Fibroblast of upper back skin (primary cell): ENCODE measurements at regions not wholly inside any gene's neighbourhood (a gene's known extent, or its start where the extent isn't known, plus 50 kb on each side); places are given as distances from the start of the nearest gene placed in this dataset.
A peak's percentile ranks its signal among the peaks of the same experiment; 100 is the strongest.
"Not testable (repeated sequence)": the region's sequence is repeated elsewhere in the genome, so short reads cannot be mapped to it uniquely, and the experiment has no call there.

Experiments
- DNase-seq: peaks from one replicate; pipeline ENCODE4 v3.0.0-alpha.2; 2013

DNA sequence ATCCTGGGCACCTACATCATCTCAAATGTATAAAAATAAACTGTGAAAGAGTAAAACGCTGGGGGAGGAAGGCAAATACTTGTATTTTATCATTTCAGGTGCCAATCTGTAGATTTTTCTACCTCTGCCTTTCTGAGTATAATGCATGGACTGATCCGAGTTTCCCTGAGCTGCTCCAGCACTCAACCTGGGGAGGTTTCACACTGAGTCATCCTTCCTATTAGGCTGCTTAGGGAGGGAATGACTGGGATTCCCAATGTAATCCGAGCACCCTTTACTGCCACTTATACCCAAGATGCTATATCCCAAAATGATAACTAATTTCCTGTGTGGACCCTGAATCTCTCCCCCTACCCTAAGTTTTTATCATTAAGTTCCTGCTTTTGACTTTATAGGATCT, 126.6 kb downstream of the HNRNPD start:
- no peak for DNase-seq

- no peak for DNase-seq
Measured at GRCh38 chr4:82241534-82241933, 132.3 kb downstream of the HNRNPD start.

GRCh38 chr4:82240410-82240809, 133.4 kb downstream of the HNRNPD start:
- DNase-seq: no peak

- DNase-seq: not testable (repeated sequence)
Measured at GRCh38 chr4:82237142-82237541, 136.6 kb downstream of the HNRNPD start.

GRCh38 chr4:82235346-82235745, 138.4 kb downstream of the HNRNPD start:
- DNase-seq: no peak

GRCh38 chr4:82232891-82233290, 140.9 kb downstream of the HNRNPD start:
- DNase-seq: no peak

DNA sequence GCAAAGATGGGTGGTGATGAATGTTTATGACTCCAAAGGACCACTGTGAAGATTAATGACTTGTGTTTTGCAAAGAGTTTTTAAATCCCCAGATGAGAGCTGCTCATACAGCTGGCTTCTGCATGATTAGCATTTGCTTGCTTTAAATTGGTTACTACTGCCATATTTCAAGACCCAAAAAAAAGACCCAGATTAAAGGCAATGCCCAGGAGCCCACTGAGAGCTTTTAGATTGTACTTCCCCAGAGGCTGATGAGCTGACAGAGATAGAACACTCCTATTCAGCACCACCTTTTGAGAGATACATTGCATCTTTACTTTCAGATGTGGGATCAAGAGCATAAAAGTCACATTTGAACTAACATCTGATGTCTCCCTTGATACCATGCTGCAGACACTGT, 142.0 kb downstream of the HNRNPD start:
- DNase-seq: no peak

- no peak for DNase-seq
Measured at GRCh38 chr4:82230306-82230705, 143.5 kb downstream of the HNRNPD start.

DNA sequence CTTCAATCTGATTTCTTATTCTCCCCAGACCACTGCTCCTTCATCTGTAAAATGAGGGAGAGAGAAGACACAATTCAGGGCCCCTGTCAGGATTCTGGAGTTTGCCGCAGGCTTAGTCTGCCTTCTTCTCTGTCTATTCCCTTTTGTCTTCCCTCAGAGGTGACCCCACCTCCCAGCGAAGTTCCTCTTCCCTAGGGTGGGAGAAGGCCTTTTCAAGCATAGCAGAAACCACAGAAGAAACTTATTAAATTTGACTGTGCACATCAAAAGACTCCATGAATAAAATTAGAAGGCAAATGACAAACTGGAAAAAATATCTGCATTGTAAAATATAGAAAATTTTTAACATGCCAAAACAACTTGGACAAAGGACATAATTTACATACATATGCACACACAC, 148.8 kb downstream of the HNRNPD start:
- DNase-seq: no peak

DNA sequence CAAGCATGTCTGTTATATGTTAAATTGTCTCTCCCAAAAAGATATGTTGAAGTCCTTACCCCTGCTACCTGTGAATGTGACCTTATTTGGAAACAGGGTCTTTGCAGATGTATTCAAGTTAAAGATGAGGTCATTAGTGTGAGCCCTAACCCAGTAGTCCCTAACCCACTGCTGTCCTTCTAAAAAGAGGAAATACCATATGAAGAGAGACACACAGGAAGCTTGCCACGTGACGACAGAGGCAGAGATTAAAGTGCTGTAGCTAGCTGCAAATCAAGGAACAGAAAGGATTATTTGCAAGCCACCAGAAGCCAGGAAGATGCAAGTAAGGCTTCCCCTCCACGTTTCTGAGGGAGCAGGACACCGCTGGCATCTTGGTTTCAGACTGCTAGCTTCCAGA, 150.1 kb downstream of the HNRNPD start:
- DNase-seq: no peak

DNA sequence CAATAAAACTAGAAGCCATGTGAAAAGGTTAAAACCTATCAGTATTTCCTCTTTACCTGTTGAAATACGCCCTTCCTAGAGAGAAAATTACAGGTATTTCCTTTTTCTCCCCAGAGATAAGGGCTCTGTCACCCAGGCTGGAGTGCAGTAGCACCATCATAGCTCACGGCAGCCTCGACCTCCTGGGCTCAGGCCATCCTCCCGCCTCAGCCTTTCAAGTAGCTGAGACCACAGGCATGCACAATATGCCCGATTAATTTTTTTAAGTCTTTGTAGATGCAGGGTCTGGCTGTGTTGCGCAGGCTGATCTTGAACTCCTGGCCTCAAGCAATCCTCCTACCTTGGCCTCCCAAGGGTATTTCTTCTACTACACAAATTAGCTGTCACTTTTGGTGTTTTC, 154.4 kb downstream of the HNRNPD start:
- no peak for DNase-seq

DNA sequence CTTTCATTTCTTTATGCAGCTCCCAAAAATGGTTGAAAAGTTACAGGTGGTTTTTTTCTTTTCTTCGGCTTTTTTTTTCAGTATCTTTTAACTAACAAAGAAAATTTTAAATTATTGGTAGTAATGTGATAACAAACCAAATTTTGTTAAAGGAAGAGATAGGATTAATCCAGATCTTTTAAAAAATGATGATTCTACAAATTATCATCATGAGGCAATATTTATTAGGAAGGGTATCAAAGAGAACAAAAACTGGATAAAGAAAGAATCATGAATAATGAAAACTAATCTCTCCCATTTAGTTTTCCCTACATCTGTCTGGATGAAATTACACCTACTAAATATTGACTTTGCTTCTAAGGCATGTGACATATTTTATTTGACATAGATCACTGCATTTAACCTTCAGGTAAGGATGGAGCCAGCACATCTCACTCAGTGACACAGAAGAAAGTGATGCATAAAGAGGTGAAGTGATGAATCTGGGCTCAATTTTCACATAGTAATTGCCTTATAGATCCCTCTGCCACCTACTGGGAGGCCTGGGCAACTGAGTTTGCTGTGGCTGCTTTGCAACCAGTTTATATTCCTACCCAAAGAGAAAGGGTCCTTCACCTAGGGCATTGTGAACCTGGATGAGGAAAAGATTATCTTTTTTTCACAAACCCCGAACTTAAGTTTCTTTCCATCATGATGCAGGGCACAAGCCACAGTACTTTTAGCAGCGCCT, 155.6 kb downstream of the HNRNPD start:
- DNase-seq: peak; percentile 1

DNA sequence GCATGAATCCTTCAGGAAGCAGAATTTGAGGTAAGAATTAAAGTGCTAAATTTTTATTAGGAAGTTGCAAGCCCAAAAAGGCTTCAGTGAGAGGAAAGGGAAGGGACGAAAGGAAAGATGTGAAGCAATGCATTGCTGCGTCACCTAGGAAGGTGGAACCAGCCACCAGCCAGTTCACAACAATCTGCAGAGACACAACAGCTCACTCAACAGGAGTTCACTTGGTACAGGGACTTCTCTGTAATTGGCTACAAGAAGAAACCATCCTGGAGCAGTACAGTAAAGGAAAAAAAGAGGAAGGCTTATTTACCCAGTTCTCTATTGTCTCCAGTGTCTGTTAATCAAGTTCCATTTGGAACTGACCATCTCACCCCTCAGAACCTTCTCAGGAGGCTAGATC, 157.6 kb downstream of the HNRNPD start:
- no peak for DNase-seq

GRCh38 chr4:82215800-82216199, 158.0 kb downstream of the HNRNPD start:
- DNase-seq: no peak

- DNase-seq: no peak
Measured at GRCh38 chr4:82215039-82215438, 158.8 kb downstream of the HNRNPD start.

DNA sequence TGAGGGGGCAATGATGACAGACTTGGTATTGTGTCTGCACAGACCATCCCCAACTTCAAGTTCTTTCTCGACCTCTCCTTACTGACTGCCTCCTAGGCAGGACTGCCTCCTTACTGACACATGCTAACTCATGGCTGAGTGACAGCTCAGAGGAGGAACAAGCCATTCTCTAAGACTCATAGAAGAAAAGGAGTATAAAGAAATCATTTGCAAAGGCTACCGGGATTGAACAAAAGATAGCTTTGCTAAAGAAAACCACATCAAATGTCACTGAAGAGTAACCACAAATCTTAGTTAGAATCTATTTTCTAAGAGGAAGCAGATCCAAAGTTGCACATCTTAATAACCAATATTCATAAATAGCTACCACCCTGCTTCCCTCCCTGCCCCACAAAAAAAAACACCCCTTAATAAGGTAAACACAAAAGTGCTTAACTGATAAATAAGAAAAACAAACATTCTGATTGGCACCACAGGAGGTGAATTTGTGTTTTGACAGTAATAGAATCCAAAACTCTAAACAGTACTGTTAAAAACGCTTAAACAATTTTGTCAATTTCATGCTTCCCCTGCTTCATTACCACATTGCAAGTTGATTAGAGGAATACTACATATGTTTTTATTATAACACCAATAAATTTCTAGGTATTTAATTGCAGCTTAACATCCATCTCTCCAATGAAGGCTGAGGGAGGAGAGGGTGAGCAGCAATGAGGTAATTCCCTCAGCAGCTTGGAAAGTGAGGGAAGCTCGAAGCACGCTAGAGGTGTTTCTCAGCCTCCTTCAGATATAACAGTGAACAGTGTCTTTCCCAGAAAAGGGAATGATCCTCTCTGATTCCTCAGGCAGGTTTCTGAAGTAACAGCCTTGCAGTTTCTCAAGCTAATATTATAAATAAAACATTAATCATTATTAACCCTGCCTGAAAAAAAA, 160.0 kb downstream of the HNRNPD start:
- DNase-seq: no peak

GRCh38 chr4:82201805-82202641, 171.8 kb downstream of the HNRNPD start:
- DNase-seq: peak; percentile 46

- peak; percentile 52 for DNase-seq
Measured at GRCh38 chr4:82201303-82201702, 172.5 kb downstream of the HNRNPD start.

GRCh38 chr4:82200046-82200445, 173.7 kb downstream of the HNRNPD start:
- DNase-seq: peak; percentile 5

DNA sequence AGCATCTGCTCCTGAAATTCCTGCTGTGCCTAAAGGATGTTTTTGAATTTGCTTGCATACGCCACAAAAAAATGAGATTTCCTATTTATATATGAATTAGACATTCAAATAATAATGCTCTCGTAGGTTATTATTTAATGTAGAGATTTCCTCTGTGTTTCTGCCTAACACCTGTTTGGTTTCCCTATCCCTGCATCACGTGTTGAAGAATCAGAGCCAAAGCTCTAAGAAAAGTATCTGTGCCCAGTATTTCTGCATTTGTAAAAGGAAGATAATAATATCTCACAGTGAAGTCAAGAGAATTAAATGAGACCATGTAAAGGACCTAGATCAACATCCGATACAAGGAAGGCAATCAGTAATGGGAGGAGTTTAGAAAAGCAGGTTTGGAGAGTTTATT, 179.5 kb downstream of the HNRNPD start:
- DNase-seq: no peak

- DNase-seq: no peak
Measured at GRCh38 chr4:82192017-82192673, 181.6 kb downstream of the HNRNPD start.

DNA sequence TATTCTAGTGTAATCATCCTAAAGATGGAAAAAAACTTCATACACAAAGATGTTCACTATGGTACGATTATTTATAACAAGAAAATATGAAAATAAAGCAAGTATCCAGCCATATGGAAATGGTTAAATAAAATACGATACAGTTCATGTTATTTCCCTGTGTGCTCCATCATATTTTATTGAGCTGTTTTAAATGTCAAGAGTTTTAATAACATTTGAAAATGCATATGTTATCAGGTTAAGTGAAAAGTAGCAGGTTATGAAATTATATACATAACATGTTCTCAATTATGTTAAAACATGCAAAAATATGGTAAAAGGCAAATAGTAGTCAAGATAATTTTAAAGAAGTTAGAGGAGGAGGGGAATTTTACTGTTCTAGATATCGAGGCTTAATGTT, 192.0 kb downstream of the HNRNPD start:
- no peak for DNase-seq

- DNase-seq: no peak
Measured at GRCh38 chr4:82172186-82172585, 201.6 kb downstream of the HNRNPD start.
